ENCODE measurements at regions not wholly inside any gene's neighbourhood (a gene's known extent, or its start where the extent isn't known, plus 50 kb on each side); places are given as distances from the start of the nearest gene placed in this dataset.
"Not testable (repeated sequence)": the region's sequence is repeated elsewhere in the genome, so short reads cannot be mapped to it uniquely, and the experiment has no call there.

DNA sequence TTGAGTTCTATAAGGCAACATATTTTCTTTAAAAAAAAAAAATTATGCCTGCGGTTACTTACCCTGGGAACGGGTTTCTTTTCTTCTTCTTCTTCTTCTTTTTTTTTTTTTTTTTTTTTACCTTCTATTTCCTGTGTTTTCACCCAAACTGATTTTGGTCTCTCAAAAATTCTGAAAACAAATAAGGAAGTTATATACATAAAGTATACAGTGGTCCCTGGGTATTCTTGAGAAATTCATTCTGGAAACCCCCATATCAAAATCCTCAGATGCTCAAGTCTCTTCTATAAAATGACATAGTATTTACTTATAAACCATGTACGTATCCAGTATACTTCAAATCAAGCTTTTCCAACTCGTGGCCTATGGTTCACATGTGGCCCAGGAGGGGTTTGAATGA is 326.7 kb downstream of the MAT2B start:
- no peak for DNase-seq
- in situ Hi-C loops (cut with MboI; ENCODE audit: low pct_unique_long_range_greater_than_20kb, low sequenced_read_pairs): no loop called here

DNA sequence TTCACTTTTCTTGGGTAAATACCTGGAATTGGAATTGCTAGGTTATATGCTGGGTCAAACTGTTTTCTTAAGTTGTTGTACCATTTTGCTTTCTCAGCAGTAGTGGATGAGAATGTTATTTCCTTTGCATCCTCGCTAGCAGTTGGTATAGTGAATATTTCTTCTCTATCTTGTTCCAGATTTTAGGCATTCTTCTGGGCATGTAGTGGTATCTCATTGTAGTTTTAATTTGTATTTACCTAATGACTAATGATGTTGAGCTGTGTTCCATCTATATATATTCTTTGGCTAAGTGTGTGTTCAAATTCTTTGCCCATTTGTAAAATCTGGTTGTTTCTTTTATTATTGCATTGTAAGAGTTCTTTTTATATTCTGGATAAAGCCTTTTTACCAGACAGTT is 333.3 kb downstream of the MAT2B start:
- in situ Hi-C loops (cut with MboI; ENCODE audit: low pct_unique_long_range_greater_than_20kb, low sequenced_read_pairs): no loop called here

DNA sequence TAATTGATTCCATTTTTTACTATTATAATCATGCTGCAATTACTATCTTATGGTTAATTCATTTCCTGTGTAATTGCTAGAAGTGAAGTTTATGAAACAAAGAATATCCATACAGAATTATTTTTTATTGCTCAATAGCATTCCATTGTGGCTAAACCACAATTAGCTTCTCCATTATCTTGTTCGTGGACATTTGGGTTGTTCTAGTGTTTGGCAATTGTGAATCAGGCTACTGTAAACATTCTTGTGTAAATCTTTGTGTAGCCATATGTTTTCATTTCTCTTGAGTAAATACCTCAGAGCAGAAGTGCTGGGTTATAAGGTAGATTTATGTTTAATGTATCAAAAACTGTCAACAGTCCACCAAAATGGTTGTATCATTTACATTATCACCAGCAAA is 341.1 kb downstream of the MAT2B start:
- in situ Hi-C loops (cut with MboI; ENCODE audit: low pct_unique_long_range_greater_than_20kb, low sequenced_read_pairs): no loop called here
- DNase-seq: no peak

More for the DNA sequence above, 333.3 kb downstream of the MAT2B start:
- DNase-seq: no peak

DNA sequence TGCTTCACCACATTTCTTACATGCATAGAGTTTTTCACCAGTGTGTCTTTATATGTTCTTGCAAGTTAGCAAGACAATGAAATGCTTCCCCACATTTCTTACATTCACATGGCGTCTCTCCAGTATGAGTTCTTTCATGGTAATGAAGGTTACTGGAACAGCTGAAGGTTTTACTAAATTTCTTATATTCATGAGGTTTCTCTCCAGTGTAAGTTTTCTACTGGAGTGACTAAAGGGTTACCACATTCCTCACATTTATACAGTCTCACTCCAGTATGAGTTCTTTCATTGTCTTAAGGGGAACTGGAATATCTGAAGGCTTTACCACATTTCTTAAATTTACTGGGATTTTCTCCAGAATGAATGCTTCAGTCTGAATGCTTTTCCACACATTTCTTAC is 350.3 kb downstream of the MAT2B start:
- in situ Hi-C loops (cut with MboI; ENCODE audit: low pct_unique_long_range_greater_than_20kb, low sequenced_read_pairs): no loop called here
- DNase-seq: no peak

DNA sequence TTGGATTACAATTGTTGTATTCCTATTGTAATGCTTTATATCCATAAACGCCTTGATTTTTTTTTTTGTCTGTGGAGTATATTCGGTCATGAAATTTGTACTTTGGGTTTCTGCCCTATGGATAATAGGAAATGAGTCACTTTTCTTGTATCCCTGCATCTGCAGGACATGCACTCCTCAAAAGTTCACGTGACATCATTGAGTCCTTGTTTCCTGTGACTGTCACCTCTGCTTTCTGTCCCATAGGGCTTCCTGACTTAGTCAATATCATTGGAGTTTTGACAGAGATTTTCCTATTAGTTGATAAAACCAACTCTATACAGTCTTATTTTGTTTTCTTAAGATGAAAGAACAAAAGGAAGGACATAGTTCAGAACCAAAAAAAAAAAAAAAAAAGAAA is 356.3 kb downstream of the MAT2B start:
- in situ Hi-C loops (cut with MboI; ENCODE audit: low pct_unique_long_range_greater_than_20kb, low sequenced_read_pairs): no loop called here
- DNase-seq: no peak

DNA sequence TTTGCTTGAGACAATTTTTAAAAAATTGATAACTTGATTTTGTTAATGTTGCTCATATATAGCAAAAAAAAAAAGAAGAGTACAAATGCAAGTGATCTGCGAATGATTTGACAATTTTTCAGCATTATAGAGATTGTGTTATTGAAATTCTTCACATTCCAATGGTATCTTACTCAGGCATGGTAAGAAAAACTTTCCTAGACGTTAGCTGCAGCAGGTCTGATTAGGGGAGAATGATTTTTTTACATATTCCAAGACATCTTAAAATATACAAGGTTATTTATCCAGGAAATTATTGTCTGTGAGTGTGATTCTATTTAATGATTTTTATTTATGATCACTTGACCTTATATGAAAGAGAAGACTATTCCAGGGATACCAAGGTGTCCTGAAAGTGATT is 361.9 kb downstream of the MAT2B start:
- in situ Hi-C loops (cut with MboI; ENCODE audit: low pct_unique_long_range_greater_than_20kb, low sequenced_read_pairs): no loop called here
- DNase-seq: no peak

DNA sequence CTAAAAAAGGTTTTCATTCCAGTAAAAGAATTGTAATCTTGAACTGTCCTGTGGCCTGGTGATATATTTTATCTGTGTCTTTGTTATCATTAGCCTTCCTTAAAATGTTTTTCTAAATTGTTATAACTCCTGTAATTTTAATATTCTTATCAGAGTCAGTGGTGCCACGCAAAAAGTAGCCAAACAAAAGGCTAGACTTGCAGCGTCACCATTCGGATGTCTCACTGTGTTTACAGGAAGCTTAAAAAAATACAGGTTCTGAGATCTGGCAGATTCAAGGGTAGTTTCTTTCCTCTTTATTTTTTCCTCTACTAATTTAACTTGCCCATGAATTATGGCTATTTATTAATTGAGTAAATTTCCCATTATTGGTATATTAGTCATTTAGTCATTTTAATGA is 362.3 kb downstream of the MAT2B start:
- DNase-seq: no peak
- in situ Hi-C loops (cut with MboI; ENCODE audit: low pct_unique_long_range_greater_than_20kb, low sequenced_read_pairs): no loop called here

DNA sequence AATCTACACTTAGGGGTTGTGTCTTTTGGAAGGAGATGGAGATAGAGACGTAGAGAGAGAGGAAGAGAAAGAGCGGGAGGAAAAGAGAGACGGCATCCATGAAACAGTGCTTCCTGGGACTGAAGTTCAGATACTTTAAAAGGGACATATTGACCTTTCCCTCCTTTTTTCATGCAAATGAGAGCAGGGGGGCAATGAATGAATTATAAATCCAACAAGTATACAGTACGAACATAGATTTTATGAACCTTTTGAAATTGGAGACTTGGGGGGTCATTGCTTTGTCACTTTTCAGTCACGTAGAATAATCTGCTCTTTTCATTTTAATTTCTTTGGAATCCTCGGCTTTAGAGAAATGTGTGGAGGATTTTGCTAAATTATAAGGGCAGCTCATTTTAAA is 364.2 kb downstream of the MAT2B start:
- no peak for DNase-seq
- in situ Hi-C loops (cut with MboI; ENCODE audit: low pct_unique_long_range_greater_than_20kb, low sequenced_read_pairs): no loop called here

DNA sequence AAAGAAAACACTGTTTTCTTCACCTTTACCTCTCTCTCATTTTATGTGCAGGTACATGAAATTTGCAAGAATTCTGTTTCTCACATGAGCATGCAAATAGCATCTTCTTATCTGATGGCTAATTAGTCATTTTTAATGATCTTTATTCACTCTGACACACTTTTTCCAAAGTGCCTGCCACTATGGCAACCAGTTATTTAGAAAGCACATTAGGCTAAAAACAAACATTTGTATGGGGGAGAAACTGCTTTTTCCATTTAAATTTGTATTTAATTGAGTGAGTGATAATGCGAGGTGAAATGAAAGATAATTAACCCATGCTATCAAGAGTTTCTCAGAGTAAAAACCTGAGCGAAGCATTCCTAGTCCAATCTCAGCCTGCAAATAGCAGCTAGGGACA is 365.0 kb downstream of the MAT2B start:
- in situ Hi-C loops (cut with MboI; ENCODE audit: low pct_unique_long_range_greater_than_20kb, low sequenced_read_pairs): no loop called here
- no peak for DNase-seq

DNA sequence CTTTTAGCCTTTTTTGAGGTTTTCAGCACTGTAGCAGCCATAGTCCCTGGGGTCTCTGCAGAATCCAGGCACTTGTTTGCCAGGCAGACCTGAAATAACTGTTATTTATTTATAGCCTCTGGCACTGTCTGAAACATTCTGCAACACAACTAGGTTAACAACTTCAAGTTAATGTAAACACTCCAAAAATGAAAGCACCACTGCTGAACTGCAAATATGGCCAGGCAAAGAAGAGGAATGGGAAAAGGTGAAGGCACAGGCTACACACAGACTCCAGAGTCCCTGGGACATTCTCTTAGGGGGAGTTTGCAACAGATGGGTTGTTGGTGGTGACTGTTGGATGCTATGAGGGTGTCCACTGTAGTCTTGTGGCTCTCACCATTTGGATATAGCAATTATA is 369.0 kb downstream of the MAT2B start:
- in situ Hi-C loops (cut with MboI; ENCODE audit: low pct_unique_long_range_greater_than_20kb, low sequenced_read_pairs): no loop called here

DNA sequence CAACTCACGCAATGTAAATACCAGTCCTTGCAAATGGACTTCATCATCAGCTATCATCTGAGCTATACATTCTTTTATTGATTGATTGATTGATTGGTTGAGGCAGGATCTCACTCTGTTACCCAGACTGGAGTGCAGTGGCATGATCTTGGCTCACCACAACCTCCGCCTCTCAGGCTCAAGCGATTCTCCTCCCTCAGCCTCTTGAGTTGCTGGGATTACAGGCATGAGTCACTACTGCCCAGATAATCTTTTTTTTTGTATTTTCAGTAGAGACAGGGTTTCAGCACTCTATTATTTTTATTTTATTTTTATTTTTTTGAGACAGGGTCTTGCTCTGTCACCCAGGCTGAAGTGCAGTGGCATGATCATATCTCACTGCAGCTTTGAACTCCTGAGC is 369.5 kb downstream of the MAT2B start:
- DNase-seq; in situ Hi-C loops (cut with MboI; ENCODE audit: low pct_unique_long_range_greater_than_20kb, low sequenced_read_pairs): not testable (repeated sequence)

More for the DNA sequence above, 369.0 kb downstream of the MAT2B start:
- DNase-seq: no peak

DNA sequence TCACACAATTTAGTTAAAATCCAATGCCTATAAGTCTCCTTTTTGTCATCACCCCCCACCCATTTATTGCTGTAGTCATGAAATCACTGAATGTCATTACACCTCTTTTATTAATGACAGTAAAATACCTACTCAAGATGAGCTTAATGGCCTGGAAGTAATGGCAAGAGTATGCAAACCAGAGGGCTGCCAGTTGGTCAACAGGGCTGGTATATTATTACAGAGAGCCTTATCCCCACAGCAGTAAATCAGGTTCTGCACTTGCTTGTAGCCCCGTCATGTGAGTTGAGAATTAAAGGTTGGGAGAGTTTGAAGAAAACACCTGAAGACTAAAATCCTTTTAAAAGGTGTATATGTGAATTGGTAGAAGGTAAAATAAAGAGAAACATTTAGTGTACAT is 372.4 kb downstream of the MAT2B start:
- in situ Hi-C loops (cut with MboI; ENCODE audit: low pct_unique_long_range_greater_than_20kb, low sequenced_read_pairs): no loop called here
- no peak for DNase-seq

DNA sequence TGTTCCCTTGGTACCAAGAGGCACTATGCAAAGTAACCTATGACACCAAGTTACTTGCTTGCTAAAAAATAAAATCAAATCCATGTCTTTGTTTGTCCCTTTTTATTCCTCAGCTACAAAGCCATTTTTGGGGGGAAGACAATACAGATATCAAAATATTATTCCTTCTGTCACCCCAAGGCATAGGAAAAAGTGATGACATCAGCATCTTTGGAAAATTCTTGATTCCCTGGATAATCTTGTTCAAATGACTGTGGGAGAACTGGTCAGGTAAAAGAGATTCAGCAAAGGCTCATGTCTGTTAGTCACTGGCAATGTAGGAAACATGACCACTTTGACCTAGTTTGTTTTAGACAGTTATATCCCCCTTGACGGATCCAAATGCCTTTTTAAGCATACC is 373.1 kb downstream of the MAT2B start:
- in situ Hi-C loops (cut with MboI; ENCODE audit: low pct_unique_long_range_greater_than_20kb, low sequenced_read_pairs): no loop called here
- no peak for DNase-seq

DNA sequence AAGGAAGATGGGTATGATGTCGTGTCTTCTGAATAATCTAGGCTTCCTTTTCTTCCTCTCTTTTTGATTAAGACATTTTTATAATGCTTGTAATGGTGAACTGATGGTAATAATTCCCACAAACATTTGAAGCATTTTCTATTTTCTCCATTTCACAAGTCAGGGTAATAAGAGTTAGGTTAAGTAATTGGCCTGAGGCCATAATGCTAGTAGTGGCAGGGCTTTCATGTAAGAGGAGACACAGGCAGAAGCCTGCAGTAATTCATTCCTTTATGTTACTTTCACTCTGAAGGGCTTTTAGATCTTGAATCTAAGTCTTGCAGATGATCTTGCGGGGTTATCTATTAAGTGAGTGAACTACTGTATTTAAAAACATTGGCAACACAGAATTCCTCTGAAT is 374.9 kb downstream of the MAT2B start:
- no peak for DNase-seq
- in situ Hi-C loops (cut with MboI; ENCODE audit: low pct_unique_long_range_greater_than_20kb, low sequenced_read_pairs): no loop called here

DNA sequence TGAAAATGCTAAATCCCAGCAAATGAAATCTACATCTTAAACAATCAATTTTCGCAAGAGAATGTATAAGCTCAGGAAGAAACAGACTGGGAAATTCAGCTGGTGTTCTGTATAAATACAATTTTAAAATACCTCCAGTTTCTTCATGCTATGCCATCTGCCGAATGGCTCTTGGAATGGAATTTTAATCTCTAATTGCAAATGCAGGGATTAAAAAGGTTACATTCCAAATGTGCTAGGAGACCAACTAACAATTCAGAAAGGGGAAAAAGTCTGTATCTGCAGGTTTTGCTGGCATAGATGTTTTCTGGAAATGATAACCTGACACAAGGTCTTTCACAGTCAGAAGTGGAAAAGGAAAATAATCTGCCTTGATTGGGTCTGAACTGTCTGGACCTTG is 379.7 kb downstream of the MAT2B start:
- DNase-seq: no peak
- in situ Hi-C loops (cut with MboI; ENCODE audit: low pct_unique_long_range_greater_than_20kb, low sequenced_read_pairs): no loop called here

DNA sequence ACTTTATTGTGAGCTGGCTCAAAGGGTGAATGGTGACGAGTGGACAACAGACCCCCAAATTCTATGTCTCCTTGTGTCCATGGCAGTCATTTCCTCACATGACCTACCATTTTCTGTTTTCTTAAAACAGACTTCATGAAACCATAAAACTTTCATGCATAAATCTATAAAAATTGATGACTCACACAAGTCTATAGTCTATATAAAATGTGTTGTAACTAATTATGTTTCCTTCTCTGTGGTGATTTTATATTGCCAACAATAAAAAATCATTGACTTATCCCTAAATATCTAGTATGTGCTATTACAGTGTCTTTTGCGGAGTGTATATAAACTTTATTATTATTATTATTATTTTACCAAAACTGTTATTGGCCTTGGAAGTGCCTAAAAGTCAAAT is 382.4 kb downstream of the MAT2B start:
- in situ Hi-C loops (cut with MboI; ENCODE audit: low pct_unique_long_range_greater_than_20kb, low sequenced_read_pairs): no loop called here
- DNase-seq: no peak

DNA sequence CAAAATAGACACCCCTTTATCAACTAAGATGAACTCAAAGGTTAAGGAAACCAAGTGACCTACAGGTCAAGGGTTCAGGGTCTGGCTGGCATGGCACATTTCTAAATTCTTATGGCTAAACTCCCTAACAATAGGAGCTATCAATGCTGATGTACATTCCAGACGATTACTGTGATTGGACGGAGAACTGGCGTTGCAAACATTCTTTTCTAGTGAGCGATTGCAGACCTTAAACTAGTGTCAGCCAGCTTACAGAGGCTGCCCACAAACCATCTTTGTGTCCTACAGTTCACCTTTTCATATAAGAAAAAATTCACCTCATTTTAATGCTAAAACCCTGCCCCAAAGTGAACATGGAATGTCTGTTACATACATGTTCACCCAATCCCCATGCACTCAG is 382.9 kb downstream of the MAT2B start:
- in situ Hi-C loops (cut with MboI; ENCODE audit: low pct_unique_long_range_greater_than_20kb, low sequenced_read_pairs): no loop called here
- DNase-seq: no peak

DNA sequence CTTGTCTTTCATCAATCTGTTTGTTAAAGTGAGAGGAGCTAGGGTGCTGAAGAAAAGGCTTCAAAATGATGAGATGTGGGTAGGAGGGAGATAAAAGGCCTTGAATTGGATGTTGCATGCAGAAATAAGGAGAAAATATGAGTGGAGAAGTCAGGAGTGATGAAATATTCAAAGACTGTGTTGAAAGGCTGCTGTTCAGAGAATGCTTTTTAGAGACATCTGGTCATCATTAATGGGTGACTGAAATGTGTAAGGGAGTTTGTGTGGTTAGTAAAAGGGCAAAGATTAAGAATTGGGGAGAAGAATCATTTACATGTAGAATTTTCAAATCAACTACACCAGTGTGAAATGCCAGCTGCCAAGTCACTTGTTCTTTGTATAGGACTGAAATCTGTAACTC is 383.9 kb downstream of the MAT2B start:
- in situ Hi-C loops (cut with MboI; ENCODE audit: low pct_unique_long_range_greater_than_20kb, low sequenced_read_pairs): no loop called here
- DNase-seq: no peak

DNA sequence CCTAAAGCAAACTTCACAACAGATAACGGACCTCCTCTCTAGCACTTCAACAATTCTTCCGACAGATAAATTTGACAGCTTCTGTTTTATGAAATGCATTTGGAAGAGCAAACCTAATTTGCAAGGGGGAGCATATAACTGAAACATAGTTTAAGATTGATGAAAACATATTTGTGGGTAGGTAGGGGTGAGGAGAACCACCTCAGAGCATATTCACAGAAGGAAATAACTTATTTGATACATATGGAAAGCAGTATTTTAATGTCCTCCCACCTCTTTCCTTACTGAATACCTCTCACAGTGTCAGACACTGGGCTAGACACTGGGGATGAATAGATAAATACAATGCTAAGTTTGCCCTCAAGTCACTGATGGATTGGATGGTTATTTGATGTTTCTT is 384.8 kb downstream of the MAT2B start:
- in situ Hi-C loops (cut with MboI; ENCODE audit: low pct_unique_long_range_greater_than_20kb, low sequenced_read_pairs): no loop called here
- DNase-seq: no peak

DNA sequence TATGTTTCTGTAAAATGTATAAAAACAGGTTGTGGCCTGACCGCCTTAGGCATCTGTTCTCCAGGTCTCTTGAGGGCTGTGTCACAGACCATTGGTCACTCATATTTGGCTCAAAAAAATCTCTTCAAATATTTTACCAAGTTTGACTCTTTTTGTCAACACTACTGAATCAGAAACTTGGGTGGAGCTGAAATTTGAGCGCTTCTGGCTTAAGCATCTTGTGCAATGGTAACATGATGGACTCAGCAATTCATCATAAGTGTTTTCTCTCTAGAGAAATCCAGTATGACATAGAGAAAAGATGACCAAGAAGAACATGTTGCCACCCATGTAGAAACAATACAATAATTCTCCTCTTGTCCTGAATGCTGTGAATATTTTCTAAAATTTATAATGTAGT is 387.9 kb downstream of the MAT2B start:
- in situ Hi-C loops (cut with MboI; ENCODE audit: low pct_unique_long_range_greater_than_20kb, low sequenced_read_pairs): no loop called here
- no peak for DNase-seq

DNA sequence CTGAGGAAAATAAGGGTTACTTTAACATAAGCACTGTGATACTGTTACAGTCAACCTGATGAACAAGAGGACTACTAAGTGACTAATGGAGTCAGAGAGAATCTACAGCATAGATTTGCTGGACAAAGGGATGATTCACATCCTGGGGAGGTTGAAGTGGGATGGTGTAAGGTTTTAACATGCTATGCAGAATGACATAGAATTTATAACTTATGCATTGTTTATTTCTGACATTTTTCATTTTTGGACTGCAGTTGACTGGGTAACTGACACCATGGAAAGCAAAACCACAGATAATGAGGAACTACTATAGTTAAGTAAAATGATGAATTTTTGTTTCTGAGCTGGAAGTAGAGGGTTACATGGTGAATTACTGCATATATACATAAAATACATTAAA is 389.2 kb downstream of the MAT2B start:
- in situ Hi-C loops (cut with MboI; ENCODE audit: low pct_unique_long_range_greater_than_20kb, low sequenced_read_pairs): no loop called here
- peak; percentile 18 for DNase-seq

DNA sequence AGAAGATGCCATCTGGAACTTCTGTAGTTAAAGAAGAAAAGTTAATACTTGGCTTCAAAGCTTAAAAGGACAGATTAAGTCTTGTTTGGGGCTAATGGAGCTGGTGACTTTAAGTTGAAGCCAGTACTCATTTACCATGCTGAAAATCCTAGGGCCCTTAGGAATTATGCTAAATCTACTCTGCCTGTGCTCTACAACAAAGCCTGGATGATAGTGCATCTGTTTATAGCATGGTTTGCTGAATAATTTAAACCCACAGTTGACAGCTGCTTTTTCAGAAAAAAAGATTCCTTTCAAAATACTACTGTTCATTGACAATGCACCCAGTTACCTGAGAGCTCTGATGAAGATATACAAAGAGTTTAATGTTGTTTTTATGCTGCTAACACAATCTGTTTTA is 393.5 kb downstream of the MAT2B start:
- DNase-seq: no peak
- in situ Hi-C loops (cut with MboI; ENCODE audit: low pct_unique_long_range_greater_than_20kb, low sequenced_read_pairs): no loop called here

Data from KBM-7 (cell line).